ENCODE measurements at regions not wholly inside any gene's neighbourhood (a gene's known extent, or its start where the extent isn't known, plus 50 kb on each side); places are given as distances from the start of the nearest gene placed in this dataset.
"Not testable (repeated sequence)": the region's sequence is repeated elsewhere in the genome, so short reads cannot be mapped to it uniquely, and the experiment has no call there.

DNA sequence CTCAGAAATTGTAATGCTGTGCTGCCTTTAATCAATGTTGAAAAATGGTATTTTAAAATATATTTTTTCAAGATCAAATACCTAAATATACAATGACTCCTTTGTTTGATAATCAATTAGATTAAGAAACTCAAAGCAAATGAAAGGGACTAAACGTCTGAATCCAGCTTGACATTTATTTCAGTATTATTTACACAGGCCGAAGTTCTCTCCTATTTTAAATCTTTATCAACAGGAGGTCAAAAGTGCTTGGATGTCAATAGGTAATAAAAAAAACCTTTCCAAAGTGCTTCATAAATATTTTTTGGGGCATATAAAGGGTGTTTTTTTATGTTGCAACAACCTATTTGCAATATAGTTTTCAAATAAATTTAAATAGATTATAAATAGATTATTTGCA lies 1201.7 kb upstream of the SLC39A10 start:
- no peak overlapping the region for H3K27ac Mint-ChIP-seq

DNA sequence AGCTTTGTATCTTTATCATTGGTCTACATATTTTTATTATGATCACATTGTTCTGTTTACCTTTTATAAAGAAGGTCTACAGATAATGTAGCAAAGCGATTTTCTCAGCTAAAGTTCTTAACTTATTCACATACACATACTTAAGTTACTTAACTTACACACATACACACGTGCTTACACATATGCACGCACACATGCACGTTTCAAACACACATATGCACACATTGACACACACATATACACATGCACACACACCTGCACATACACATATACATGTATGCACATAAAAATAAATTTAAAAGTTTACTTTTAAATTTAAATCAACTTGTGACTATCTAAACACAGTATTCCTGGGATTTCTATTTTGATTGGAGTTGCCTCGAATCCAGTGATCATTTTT lies 1204.5 kb upstream of the SLC39A10 start:
- no peak overlapping the region for H3K27ac Mint-ChIP-seq
- no peaks in the 10 kb centered on the region for H3K27me3 Mint-ChIP-seq
- H3K9me3 Mint-ChIP-seq (ENCODE audit: low read depth): no peaks in the 10 kb centered on the region
- no peak overlapping the region for H3K4me3 Mint-ChIP-seq
- H3K36me3 Mint-ChIP-seq: no peaks in the 10 kb centered on the region
- no peaks in the 10 kb centered on the region for H3K4me1 Mint-ChIP-seq (ENCODE audit: low read depth)

More for the DNA sequence above, 1201.7 kb upstream of the SLC39A10 start:
- Mint-ChIP-seq H3K27me3 (no peaks in the 10 kb centered on the region), H3K4me1 (ENCODE audit: low read depth) (no peaks in the 10 kb centered on the region), H3K9me3 (ENCODE audit: low read depth) (no peaks in the 10 kb centered on the region), H3K4me3 (no peak overlapping the region), H3K36me3 (no peaks in the 10 kb centered on the region)

DNA sequence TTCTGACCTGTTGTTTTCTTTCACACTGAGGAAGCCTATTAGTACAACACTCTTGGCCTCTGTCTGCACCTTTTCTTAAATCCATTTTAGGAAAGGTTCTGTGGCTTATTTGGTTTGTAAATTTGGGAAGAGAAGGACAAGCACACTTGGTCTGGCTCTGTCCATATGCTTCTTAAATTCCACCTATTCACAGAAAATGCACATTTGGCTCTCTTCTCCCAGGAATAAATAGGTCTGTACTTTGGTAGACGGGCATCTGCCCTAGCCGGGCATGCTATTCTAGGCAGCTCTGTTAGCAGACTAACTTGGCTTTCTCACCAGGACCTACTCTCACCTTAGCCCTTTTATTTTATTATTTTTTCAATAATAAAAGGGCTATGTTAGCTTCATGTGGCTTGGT lies 1211.8 kb upstream of the SLC39A10 start:
- H3K9me3 Mint-ChIP-seq (ENCODE audit: low read depth): no peaks in the 10 kb centered on the region
- no peak overlapping the region for H3K27ac Mint-ChIP-seq

DNA sequence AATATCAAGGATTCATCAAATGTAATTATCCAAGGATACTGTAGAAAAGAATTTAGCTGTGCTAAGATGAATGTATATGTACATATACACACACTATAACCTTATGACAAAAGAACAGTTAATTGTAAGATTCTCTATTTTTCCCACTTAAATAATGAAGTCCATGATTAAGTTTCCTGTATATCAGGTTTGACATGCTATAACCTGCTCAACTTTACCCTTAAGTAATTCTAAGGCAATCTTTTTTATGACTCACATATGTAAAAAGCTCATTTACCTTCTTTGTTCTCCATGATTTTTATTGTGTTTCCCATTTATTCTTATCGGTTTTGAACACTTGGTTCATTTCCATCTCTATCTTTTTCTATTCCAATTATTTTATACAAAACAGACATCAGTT lies 1213.1 kb upstream of the SLC39A10 start:
- H3K4me1 Mint-ChIP-seq (ENCODE audit: low read depth): no peaks in the 10 kb centered on the region
- peaks cover 3% of the 10 kb centered on the region for H3K9me3 Mint-ChIP-seq (ENCODE audit: low read depth)
- no peak overlapping the region for H3K4me3 Mint-ChIP-seq
- no peaks in the 10 kb centered on the region for H3K36me3 Mint-ChIP-seq
- no peak overlapping the region for H3K27ac Mint-ChIP-seq
- H3K27me3 Mint-ChIP-seq: no peaks in the 10 kb centered on the region

More for the DNA sequence above, 1211.8 kb upstream of the SLC39A10 start:
- Mint-ChIP-seq H3K36me3 (no peaks in the 10 kb centered on the region), H3K4me3 (no peak overlapping the region), H3K4me1 (ENCODE audit: low read depth) (no peaks in the 10 kb centered on the region), H3K27me3 (no peaks in the 10 kb centered on the region)

DNA sequence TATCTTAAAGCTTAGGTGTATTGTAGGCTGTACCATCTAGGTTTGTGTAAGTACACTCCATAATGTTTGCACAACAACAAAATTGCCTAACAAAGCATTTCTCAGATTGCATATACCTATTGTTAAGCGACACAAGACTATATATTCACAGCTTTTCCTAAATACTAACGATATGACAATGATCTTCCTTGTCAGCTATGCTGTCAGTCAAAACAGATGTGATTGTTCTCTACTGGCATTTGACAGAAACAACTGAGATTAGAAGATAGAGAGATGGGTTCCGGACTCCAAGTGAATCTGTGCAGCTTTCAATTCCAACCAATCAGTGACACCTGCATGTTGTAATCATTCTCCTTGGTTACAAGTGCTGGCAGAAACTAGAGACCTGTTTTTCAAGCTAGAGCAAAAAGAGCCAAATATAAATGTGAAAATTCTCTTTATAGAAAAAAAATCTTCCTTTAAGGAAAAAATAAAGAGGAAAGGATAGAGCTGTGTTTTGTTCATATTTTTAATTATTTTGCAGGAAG lies 1232.3 kb upstream of the SLC39A10 start:
- H3K9me3 Mint-ChIP-seq (ENCODE audit: low read depth): no peaks in the 10 kb centered on the region
- no peak overlapping the region for H3K27ac Mint-ChIP-seq
- no peaks in the 10 kb centered on the region for H3K27me3 Mint-ChIP-seq
- no peaks in the 10 kb centered on the region for H3K4me1 Mint-ChIP-seq (ENCODE audit: low read depth)
- H3K4me3 Mint-ChIP-seq: no peak overlapping the region
- no peaks in the 10 kb centered on the region for H3K36me3 Mint-ChIP-seq

DNA sequence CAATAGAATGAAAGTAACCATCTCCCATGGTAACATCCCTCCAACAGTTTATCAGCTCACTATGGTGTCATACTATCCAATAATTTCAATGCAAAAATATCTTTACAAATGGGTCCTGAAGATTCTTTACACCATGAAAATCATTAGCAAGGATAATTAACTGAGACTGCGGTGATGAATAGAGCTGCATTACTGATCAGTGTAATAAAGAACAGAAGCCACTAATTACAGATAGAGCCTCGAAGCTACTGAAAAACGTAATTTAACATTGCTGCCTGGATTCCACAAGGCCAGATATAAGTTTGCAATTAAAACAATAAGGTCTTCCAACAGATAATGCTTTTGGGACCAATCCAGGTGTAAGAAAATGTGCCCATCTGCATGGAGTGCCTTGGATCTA lies 1245.8 kb upstream of the SLC39A10 start:
- no peaks in the 10 kb centered on the region for H3K36me3 Mint-ChIP-seq
- H3K4me3 Mint-ChIP-seq: no peak overlapping the region
- H3K4me1 Mint-ChIP-seq (ENCODE audit: low read depth): no peaks in the 10 kb centered on the region
- no peak overlapping the region for H3K27ac Mint-ChIP-seq
- peaks cover 5% of the 10 kb centered on the region for H3K9me3 Mint-ChIP-seq (ENCODE audit: low read depth)
- no peaks in the 10 kb centered on the region for H3K27me3 Mint-ChIP-seq

DNA sequence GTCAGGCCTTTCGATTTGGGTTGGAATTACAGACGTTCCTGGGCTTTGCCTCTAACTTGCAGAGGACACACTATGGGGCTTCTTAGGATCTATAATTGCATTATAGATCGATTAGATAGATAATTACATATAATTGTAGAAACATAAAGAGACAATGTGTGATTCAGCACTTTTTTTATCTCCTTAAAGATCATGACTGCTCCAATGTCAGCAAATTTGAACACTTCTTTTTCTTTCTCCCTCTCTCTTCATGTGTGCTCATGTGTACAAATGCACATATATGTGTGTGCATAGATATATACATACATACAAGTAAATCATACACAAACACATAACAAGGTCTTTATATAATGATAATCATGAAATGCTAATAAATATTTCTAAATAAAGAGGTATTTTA lies 1261.2 kb upstream of the SLC39A10 start:
- Mint-ChIP-seq H3K4me3 (no peak overlapping the region), H3K27me3 (no peaks in the 10 kb centered on the region)

DNA sequence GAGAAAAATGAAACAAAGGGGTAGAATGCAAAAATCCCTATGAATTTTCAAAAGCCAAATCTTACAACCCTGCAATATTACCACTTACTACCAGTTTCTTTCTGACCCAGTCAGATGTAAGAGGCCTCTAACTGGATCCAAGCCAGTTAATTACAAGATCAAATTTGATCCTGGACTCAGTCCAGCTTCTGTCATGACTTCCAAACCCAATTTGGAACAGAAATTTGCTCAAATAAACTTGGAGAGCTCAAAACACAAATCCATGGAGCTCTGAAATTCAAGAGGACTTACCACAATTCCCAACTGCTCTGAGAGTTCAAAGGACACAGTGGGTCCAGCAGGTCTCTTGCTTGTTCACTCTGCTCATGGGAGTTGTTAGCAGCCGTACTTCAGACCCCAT lies 1271.7 kb upstream of the SLC39A10 start:
- H3K36me3 Mint-ChIP-seq: no peaks in the 10 kb centered on the region
- no peak overlapping the region for H3K4me3 Mint-ChIP-seq
- H3K4me1 Mint-ChIP-seq (ENCODE audit: low read depth): no peaks in the 10 kb centered on the region
- H3K9me3 Mint-ChIP-seq (ENCODE audit: low read depth): peaks cover 3% of the 10 kb centered on the region
- no peaks in the 10 kb centered on the region for H3K27me3 Mint-ChIP-seq
- H3K27ac Mint-ChIP-seq: no peak overlapping the region

More for the DNA sequence above, 1261.2 kb upstream of the SLC39A10 start:
- Mint-ChIP-seq H3K27ac (no peak overlapping the region), H3K9me3 (ENCODE audit: low read depth) (no peaks in the 10 kb centered on the region), H3K4me1 (ENCODE audit: low read depth) (no peaks in the 10 kb centered on the region), H3K36me3 (no peaks in the 10 kb centered on the region)

DNA sequence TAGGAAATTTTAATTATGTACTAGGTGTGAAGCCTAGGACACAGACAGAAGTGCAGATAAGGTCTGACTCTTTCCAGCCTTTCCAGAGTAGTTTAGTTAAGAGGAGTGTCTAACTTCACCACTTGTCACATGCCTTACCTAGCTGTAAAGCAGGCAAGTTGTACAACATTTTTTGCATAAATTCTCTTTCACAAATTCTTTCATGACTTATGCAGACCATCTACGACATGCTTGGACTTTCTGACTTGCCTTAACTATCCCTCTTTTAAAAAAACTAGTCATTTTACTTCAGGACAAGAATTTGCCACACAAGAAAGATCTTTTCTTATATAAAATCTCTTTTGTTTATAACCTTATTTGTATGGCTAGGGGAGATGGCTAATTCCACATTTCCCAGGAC lies 1273.6 kb upstream of the SLC39A10 start:
- no peaks in the 10 kb centered on the region for H3K27me3 Mint-ChIP-seq
- no peak overlapping the region for H3K27ac Mint-ChIP-seq
- no peak overlapping the region for H3K4me3 Mint-ChIP-seq
- H3K4me1 Mint-ChIP-seq (ENCODE audit: low read depth): no peaks in the 10 kb centered on the region
- peaks cover 3% of the 10 kb centered on the region for H3K9me3 Mint-ChIP-seq (ENCODE audit: low read depth)
- H3K36me3 Mint-ChIP-seq: no peaks in the 10 kb centered on the region

DNA sequence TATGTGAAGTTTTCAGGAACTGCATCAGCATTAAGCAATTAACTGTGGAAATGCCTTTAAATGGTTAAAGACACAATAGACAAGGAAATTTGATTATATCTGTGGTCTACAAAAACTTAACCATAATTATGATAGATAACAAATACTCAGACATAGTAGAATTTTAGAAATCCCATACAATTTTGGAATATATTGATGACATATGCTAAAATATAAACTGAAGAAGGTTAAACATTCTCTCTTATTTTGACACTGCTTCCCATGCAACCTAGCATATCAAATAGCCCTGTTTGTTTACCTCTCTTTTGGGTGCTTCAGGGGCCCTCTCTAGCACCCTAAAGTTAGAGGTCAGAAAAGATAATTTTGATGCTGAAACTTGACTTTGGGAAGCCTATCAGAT lies 1274.8 kb upstream of the SLC39A10 start:
- Mint-ChIP-seq H3K9me3 (ENCODE audit: low read depth) (peaks cover 3% of the 10 kb centered on the region), H3K27me3 (no peaks in the 10 kb centered on the region), H3K27ac (no peak overlapping the region), H3K4me3 (no peak overlapping the region), H3K36me3 (no peaks in the 10 kb centered on the region), H3K4me1 (ENCODE audit: low read depth) (no peaks in the 10 kb centered on the region)

DNA sequence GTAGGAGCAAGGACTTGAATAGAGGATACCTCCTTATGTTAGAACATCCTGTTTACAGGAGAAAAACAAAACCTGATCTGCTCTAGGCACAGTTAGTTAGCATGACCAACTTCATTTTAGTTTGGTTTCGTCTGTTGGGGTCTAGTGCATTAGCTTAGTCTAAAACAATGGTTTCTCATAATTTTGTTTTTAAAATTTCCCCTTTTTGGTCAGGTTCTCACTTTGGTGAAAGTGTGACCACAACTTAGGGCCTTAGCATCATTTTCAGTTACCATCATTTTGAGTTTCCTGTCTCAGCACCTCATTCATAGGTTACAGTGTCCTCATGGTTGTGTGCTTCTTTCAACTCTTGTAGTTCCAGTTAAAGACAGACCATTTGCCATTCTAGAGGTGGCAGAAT lies 1277.0 kb upstream of the SLC39A10 start:
- Mint-ChIP-seq H3K27ac (no peak overlapping the region), H3K4me1 (ENCODE audit: low read depth) (no peaks in the 10 kb centered on the region), H3K9me3 (ENCODE audit: low read depth) (peaks cover 3% of the 10 kb centered on the region), H3K36me3 (no peaks in the 10 kb centered on the region), H3K4me3 (no peak overlapping the region), H3K27me3 (no peaks in the 10 kb centered on the region)

DNA sequence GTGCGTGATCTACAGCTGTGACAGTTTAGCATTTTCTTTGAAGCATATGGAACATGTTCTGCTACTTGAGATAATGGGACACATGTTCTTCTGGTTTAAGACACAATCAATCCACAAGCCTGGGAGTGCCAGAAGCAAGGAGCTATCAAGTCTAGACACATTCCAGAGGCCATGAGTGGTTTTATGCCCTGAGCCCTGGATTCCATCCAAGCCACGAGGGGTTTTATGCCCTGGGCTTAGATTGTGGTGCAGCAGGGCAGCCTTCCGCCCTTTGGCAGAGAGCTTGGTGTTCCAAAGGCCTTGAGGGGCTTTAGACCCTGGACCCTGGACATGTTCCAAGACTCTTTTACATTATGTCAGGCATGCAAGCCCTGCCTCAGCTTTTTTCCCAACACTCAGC lies 1289.6 kb upstream of the SLC39A10 start:
- H3K36me3 Mint-ChIP-seq; H3K27ac Mint-ChIP-seq; H3K27me3 Mint-ChIP-seq; H3K4me1 Mint-ChIP-seq (ENCODE audit: low read depth); H3K4me3 Mint-ChIP-seq; H3K9me3 Mint-ChIP-seq (ENCODE audit: low read depth): not testable (repeated sequence)

DNA sequence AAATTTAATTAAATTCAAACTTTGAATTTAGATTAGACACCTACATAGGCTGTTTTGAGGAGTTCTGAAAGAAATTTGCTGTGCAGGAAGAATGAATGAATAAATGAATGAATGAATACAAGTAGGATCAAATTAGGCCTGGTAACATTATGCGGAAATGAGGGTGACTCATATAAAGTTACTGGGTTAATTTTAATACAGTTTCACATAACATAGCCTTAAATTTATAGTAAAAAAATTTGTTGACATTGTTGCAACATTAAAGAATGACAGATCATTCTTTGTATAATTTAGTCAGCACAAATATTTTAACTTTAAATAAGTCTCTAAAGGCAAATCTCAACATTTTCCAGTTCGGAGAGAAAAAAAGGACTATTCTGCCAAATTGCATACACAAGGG lies 1293.1 kb upstream of the SLC39A10 start:
- Mint-ChIP-seq H3K27me3 (no peaks in the 10 kb centered on the region), H3K4me3 (no peak overlapping the region), H3K9me3 (ENCODE audit: low read depth) (no peaks in the 10 kb centered on the region), H3K27ac (no peak overlapping the region), H3K36me3 (no peaks in the 10 kb centered on the region), H3K4me1 (ENCODE audit: low read depth) (no peaks in the 10 kb centered on the region)

DNA sequence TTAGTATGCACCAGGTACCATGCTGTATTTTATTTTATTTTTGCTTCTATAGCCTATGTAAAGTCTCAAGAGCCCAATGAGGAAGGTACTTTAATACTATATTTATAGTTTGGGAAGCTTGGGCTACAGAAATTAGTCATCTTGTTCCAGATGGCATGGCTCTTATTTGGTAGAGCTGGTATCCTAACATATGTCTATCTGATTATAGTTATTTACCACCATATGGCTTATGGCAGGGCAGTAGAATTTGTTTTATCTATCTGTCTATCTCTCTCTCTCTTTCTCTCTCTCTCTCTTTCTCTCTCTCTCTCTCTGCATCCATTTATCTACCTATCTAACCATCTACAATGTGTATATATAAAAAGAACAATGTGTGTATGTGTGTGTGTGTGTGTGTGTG lies 1293.7 kb upstream of the SLC39A10 start:
- no peaks in the 10 kb centered on the region for H3K36me3 Mint-ChIP-seq
- H3K27ac Mint-ChIP-seq: no peak overlapping the region
- no peak overlapping the region for H3K4me3 Mint-ChIP-seq
- H3K9me3 Mint-ChIP-seq (ENCODE audit: low read depth): no peaks in the 10 kb centered on the region
- no peaks in the 10 kb centered on the region for H3K27me3 Mint-ChIP-seq
- H3K4me1 Mint-ChIP-seq (ENCODE audit: low read depth): no peaks in the 10 kb centered on the region

DNA sequence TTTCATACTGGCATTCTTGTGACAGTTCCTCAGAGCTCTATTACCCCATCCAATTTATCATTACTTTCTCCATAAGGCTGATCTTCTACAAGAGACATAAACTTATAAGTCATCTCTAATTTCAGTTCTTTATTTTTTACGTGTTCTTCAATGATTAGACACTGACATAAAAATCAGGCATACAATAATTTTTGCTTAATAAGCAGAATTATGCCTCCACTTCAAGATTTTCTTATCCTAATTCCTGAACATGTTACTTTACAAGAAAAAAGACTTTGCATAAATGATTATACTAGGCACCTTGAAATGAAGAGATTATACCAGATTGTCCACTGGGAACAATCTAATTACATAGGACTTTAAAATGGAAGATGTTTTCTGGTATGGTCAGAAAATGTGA lies 1304.5 kb upstream of the SLC39A10 start:
- Mint-ChIP-seq H3K27ac (no peak overlapping the region), H3K36me3 (no peaks in the 10 kb centered on the region), H3K4me3 (no peak overlapping the region), H3K9me3 (ENCODE audit: low read depth) (no peaks in the 10 kb centered on the region), H3K27me3 (no peaks in the 10 kb centered on the region), H3K4me1 (ENCODE audit: low read depth) (no peaks in the 10 kb centered on the region)

DNA sequence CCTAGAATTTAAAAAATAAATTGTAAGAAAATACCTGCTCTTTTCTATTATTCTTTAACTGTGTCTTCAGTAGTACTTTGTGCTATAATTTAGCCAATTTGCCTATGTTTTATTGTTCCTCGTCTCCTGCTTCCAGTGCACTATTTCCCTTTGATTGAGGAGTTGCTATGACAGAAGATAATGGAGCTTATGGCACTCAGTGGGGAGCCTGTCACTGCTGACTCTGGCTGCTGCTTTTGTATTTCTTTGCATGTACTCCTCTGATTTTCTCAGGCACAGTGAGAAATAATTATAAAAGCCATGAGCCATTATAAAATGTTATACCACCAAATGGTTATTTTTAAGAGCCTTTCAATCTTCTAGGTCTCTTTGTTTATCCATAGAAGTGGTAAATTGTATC lies 1310.8 kb upstream of the SLC39A10 start:
- no peaks in the 10 kb centered on the region for H3K9me3 Mint-ChIP-seq (ENCODE audit: low read depth)

More for the DNA sequence above, 1310.8 kb upstream of the SLC39A10 start:
- Mint-ChIP-seq H3K27me3 (no peaks in the 10 kb centered on the region), H3K4me1 (ENCODE audit: low read depth) (no peaks in the 10 kb centered on the region), H3K4me3 (no peak overlapping the region), H3K36me3 (no peaks in the 10 kb centered on the region), H3K27ac (no peak overlapping the region)

All from activated naive CD8-positive, alpha-beta T cell (primary cell).